GM21528 (cell line): ENCODE measurements at regions not wholly inside any gene's neighbourhood (a gene's known extent, or its start where the extent isn't known, plus 50 kb on each side); places are given as distances from the start of the nearest gene placed in this dataset.
"Not testable (repeated sequence)": the region's sequence is repeated elsewhere in the genome, so short reads cannot be mapped to it uniquely, and the experiment has no call there.

ENCODE experiments used
- ATAC-seq: cut with Tn5 transposase; IDR thresholded peaks from one replicate; pipeline ENCODE4 v1.9.1; 2021; ENCODE audit warnings: mild to moderate bottlenecking, moderate library complexity; ENCODE audit not compliant: unreplicated experiment, low FRiP score

DNA sequence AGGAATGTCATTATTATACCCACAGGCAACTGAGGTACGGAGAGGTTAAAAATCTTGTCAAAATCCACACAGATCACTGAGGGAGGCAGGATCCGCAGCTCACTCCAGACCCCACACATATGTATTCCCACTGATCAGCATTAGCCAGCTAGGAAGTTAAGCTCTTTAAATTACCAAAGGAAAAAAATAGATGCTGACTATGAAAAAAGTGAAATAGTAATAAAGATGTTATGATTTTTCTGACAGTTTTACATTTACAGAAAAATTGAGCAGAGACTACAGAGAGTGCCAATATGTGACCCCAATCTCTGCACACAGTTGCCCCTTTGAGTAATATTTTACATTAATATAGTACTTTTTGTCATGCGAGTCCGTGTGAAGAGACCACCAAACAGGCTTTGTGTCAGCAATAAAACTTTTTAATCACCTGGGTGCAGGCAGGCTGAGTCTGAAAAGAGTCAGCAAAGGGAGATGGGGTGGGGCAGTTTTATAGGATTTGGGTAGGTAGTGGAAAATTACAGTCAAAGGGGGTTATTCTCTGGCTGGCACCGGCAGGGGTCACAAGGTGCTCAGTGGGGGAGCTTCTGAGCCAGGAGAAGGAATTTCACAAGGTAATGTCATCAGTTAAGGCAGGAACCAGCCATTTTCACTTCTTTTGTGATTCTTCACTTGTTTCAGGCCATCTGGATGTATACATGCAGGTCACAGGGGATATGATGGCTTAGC is 61.9 kb upstream of the NAA35 start:
- ATAC-seq: not testable (repeated sequence)

DNA sequence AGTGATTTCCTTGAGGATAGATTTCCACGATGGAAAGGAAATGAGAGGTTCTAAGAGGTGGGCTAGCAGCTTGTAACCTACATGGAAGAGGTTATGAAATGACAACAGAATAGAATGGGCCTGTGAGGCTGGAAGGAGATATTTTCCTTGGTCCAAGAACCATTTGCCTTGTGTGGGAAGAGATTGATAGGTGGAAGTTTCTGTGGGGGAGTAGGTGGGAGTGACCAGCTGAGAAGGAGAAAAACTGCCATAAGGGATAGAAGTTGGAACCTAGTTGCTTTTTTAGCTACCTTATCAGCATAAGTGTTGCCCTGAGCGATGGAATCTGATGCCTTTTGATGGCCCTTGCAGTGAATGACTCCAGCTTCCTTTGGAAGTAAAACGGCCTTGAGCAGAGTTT is 60.4 kb upstream of the NAA35 start:
- ATAC-seq: not testable (repeated sequence)

DNA sequence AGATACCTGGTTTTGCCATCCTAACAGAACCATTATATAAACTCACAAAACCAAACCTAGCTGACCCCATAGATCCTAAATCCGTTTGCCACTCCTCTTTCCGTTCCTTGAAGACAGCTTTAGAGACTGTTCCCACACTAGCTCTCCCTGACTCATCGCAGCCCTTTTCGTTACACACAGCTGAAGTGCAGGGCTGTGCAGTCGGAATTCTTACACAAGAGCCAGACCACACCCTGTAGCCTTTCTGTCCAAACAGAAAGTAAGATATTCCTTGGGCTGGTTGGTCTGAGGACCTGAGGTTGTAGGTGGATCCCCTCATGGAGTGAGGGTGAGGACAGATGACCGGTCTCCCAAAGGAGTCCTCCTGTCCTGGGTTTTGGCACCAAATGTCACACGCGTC is 56.7 kb upstream of the NAA35 start:
- ATAC-seq: no peak

DNA sequence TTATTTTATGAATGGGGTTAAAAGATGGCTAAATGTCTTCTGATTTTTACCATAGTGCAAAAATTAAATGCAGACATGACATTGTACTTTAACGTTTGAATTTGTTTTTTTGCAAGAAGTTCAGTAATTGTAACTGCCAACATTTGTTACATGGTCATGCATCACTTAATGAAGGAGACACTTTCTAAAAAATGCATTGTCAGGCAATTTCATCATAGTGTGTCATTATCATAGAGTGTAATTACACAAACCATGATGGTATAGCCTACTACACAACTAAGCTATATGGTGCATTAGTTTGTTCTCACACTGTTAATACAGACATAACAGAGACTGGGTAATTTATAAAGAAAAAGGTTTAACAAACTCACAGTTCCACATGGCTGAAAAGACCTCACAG is 50.0 kb upstream of the NAA35 start:
- ATAC-seq: no peak
